ENCODE measurements at regions not wholly inside any gene's neighbourhood (a gene's known extent, or its start where the extent isn't known, plus 50 kb on each side); places are given as distances from the start of the nearest gene placed in this dataset.

DNA sequence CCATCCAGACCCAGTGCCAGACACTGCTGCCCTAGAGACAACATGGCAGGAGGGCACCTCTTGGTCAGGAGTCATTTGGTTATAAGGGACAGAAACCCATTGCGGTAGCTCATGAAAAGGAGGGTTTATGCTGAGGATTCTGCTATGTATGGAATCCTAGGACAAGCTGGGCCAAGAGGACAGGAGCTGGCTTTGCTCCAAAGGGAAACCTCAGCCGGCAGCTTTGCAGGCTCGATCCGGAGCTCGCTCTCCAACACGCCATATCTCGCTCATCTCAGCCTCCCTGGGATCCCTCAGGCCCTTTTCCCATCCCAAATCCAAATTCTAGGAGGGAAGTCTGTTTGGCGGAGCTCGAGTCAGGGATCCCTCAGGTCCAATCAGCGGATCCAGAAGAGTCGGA is 345.7 kb downstream of the GLRX3 start:
- WGBS = 89% methylated on average over 11 of the region's 11 CpGs
- Histone ChIP-seq H4K91ac (ENCODE audit: low read length) (no peak overlapping the region), H3K23ac (ENCODE audit: low read length in 2 of 2) (no peak overlapping the region), H2BK5ac (ENCODE audit: low read depth, low read length, poor library complexity, severe bottlenecking) (no peak overlapping the region), H3K4me1 (ENCODE audit: control insufficient read depth, insufficient read depth, low read depth, low read length) (no peaks in the 10 kb centered on the region), H3K4ac (ENCODE audit: low read depth in 1 of 2, low read length in 2 of 2) (no peak overlapping the region), H2AK5ac (ENCODE audit: low read length, severe bottlenecking) (no peak overlapping the region), H4K8ac (ENCODE audit: low read length) (no peak overlapping the region), H2BK120ac (ENCODE audit: low read depth, low read length) (no peak overlapping the region), H3K27me3 (ENCODE audit: control insufficient read depth in 1 of 2, insufficient read depth in 1 of 2, low read length in 2 of 2) (no peaks in the 10 kb centered on the region), H3K4me3 (ENCODE audit: insufficient read depth in 1 of 2, low read depth in 1 of 2, low read length in 2 of 2) (no peak overlapping the region), H3K4me2 (ENCODE audit: low read length, poor library complexity, severe bottlenecking) (no peak overlapping the region), H3K18ac (ENCODE audit: low read depth in 1 of 2, low read length in 2 of 2) (no peak overlapping the region), H3K9me3 (ENCODE audit: control insufficient read depth, low read length) (no peaks in the 10 kb centered on the region), H2BK15ac (ENCODE audit: low read depth, poor library complexity, severe bottlenecking) (no peak overlapping the region), H3K27ac (ENCODE audit: low read length, poor library complexity, severe bottlenecking) (no peak overlapping the region), H2BK12ac (ENCODE audit: low read length in 2 of 2) (no peak overlapping the region), H3K36me3 (ENCODE audit: control insufficient read depth in 1 of 2, insufficient read depth in 2 of 2, low read depth in 1 of 2, low read length in 2 of 2) (no peaks in the 10 kb centered on the region), H3K9ac (ENCODE audit: low read length) (no peak overlapping the region), H3K79me1 (replicated peaks; ENCODE audit: low read length, poor library complexity, severe bottlenecking) (no peaks in the 10 kb centered on the region), H2AFZ (ENCODE audit: low read depth, low read length) (no peak overlapping the region), H3K14ac (ENCODE audit: low read length in 2 of 2) (no peak overlapping the region)
- no peak for DNase-seq

DNA sequence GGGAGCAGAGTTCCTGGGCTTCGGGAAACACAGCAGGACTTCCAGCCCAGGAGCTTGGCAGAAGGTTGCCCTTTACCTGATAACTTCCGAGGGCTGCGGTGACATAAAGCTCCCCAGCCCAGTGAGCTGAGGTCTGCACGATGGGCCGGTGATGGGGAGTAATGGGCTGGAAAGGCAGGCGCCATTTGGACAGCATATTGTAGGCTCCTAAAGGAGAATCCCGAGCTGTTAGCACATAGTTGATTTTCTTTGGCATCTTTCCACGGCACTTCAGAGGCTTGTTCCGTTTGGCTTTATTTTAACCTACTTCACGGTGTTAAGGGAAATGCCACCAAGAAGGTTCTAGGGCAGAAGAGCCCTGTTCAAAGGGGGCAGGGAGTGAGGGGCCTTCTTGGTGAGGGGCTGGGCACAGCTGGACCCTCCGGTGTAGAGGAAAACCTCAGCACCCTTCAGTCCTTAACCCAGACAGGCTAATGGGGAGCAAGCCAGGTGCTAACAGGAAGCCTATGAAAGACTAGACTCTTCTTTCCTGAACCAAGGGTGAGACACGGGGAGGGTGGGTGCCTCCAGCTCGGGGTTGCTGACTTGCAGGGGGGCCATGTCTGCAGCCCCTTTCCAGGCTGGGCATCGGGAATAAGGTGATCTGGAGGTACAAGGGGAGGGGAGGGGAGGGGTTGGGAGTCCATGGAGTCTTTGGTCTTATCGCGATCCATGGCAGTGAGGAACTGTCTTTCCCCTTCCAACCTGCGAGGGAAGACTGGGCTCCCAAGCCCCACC is 347.7 kb downstream of the GLRX3 start:
- Histone ChIP-seq H2BK5ac (ENCODE audit: low read depth, low read length, poor library complexity, severe bottlenecking) (no peak overlapping the region), H3K9ac (ENCODE audit: low read length) (no peak overlapping the region), H3K27me3 (ENCODE audit: control insufficient read depth in 1 of 2, insufficient read depth in 1 of 2, low read length in 2 of 2) (no peaks in the 10 kb centered on the region), H2AFZ (ENCODE audit: low read depth, low read length) (no peak overlapping the region), H3K79me1 (replicated peaks; ENCODE audit: low read length, poor library complexity, severe bottlenecking) (no peaks in the 10 kb centered on the region), H3K18ac (ENCODE audit: low read depth in 1 of 2, low read length in 2 of 2) (no peak overlapping the region), H2BK120ac (ENCODE audit: low read depth, low read length) (no peak overlapping the region), H3K4me3 (ENCODE audit: insufficient read depth in 1 of 2, low read depth in 1 of 2, low read length in 2 of 2) (no peak overlapping the region), H3K4ac (ENCODE audit: low read depth in 1 of 2, low read length in 2 of 2) (no peak overlapping the region), H4K8ac (ENCODE audit: low read length) (no peak overlapping the region), H2BK12ac (ENCODE audit: low read length in 2 of 2) (no peak overlapping the region), H3K36me3 (ENCODE audit: control insufficient read depth in 1 of 2, insufficient read depth in 2 of 2, low read depth in 1 of 2, low read length in 2 of 2) (no peaks in the 10 kb centered on the region), H3K9me3 (ENCODE audit: control insufficient read depth, low read length) (no peaks in the 10 kb centered on the region), H3K14ac (ENCODE audit: low read length in 2 of 2) (no peak overlapping the region), H2BK15ac (ENCODE audit: low read depth, poor library complexity, severe bottlenecking) (no peak overlapping the region), H3K4me1 (ENCODE audit: control insufficient read depth, insufficient read depth, low read depth, low read length) (no peaks in the 10 kb centered on the region), H3K23ac (ENCODE audit: low read length in 2 of 2) (no peak overlapping the region), H4K91ac (ENCODE audit: low read length) (no peak overlapping the region), H3K4me2 (ENCODE audit: low read length, poor library complexity, severe bottlenecking) (no peak overlapping the region), H2AK5ac (ENCODE audit: low read length, severe bottlenecking) (no peak overlapping the region), H3K27ac (ENCODE audit: low read length, poor library complexity, severe bottlenecking) (no peak overlapping the region)
- DNase-seq = no peak
- 78% methylated on average over 17 of the region's 17 CpGs for WGBS

GRCh38 chr10:130484468-130485180 is 348.4 kb downstream of the GLRX3 start:
- Histone ChIP-seq H4K91ac (ENCODE audit: low read length) (no peak overlapping the region), H3K79me1 (replicated peaks; ENCODE audit: low read length, poor library complexity, severe bottlenecking) (no peaks in the 10 kb centered on the region), H3K27me3 (ENCODE audit: control insufficient read depth in 1 of 2, insufficient read depth in 1 of 2, low read length in 2 of 2) (no peaks in the 10 kb centered on the region), H4K8ac (ENCODE audit: low read length) (no peak overlapping the region), H3K9ac (ENCODE audit: low read length) (no peak overlapping the region), H3K27ac (ENCODE audit: low read length, poor library complexity, severe bottlenecking) (no peak overlapping the region), H2BK12ac (ENCODE audit: low read length in 2 of 2) (no peak overlapping the region), H3K4me3 (ENCODE audit: insufficient read depth in 1 of 2, low read depth in 1 of 2, low read length in 2 of 2) (no peak overlapping the region), H2AK5ac (ENCODE audit: low read length, severe bottlenecking) (no peak overlapping the region), H3K36me3 (ENCODE audit: control insufficient read depth in 1 of 2, insufficient read depth in 2 of 2, low read depth in 1 of 2, low read length in 2 of 2) (no peaks in the 10 kb centered on the region), H3K14ac (ENCODE audit: low read length in 2 of 2) (no peak overlapping the region), H3K18ac (ENCODE audit: low read depth in 1 of 2, low read length in 2 of 2) (no peak overlapping the region), H3K4me2 (ENCODE audit: low read length, poor library complexity, severe bottlenecking) (no peak overlapping the region), H2BK120ac (ENCODE audit: low read depth, low read length) (no peak overlapping the region), H3K4me1 (ENCODE audit: control insufficient read depth, insufficient read depth, low read depth, low read length) (peaks cover 1% of the 10 kb centered on the region), H3K9me3 (ENCODE audit: control insufficient read depth, low read length) (no peaks in the 10 kb centered on the region), H3K23ac (ENCODE audit: low read length in 2 of 2) (no peak overlapping the region), H2AFZ (ENCODE audit: low read depth, low read length) (no peak overlapping the region), H2BK5ac (ENCODE audit: low read depth, low read length, poor library complexity, severe bottlenecking) (no peak overlapping the region), H3K4ac (ENCODE audit: low read depth in 1 of 2, low read length in 2 of 2) (no peak overlapping the region), H2BK15ac (ENCODE audit: low read depth, poor library complexity, severe bottlenecking) (no peak overlapping the region)
- no peak for DNase-seq
- WGBS = 72% methylated on average over 18 of the region's 18 CpGs

DNA sequence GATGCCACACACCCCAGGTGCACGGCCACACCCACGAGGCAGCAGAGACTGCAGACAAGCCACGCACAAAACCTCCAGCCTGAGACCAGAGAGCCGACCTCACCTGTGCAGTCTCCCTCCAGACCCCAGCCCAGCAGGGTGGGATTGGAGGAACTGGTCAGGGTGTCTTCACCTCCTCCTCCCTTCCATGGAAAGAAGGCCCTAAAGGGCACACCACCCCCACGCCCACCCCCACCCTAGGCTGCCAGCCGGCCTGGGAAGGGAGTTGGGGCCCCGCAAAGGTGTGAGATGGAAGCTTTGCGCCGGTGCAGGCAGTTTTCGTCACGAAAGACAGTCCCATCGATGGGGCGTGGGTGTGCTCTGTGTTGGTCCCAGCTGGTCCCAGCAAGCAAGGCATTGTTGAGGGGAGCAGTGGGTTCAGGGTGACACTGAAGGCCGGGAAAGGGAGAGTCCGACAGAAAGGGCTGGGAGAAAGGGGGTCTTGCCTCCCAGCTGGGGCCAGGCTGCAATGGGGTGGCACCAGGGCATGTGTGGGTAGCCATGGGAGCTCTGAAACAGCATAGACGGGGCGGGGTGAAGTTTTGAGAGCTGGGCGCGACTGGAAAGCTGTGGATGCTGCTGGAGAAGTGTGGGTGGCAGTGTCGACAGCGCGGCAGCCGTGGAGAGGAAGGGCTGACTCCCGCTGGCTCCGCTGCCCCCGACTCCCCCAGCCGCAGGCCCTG is 349.2 kb downstream of the GLRX3 start:
- no peak overlapping the region for H4K91ac ChIP-seq (ENCODE audit: low read length)
- H3K23ac ChIP-seq (ENCODE audit: low read length in 2 of 2) = no peak overlapping the region
- H2BK120ac ChIP-seq (ENCODE audit: low read depth, low read length) = no peak overlapping the region
- H3K9me3 ChIP-seq (ENCODE audit: control insufficient read depth, low read length) = no peaks in the 10 kb centered on the region
- H2BK12ac ChIP-seq (ENCODE audit: low read length in 2 of 2) = no peak overlapping the region
- H3K4me2 ChIP-seq (ENCODE audit: low read length, poor library complexity, severe bottlenecking) = no peak overlapping the region
- H3K36me3 ChIP-seq (ENCODE audit: control insufficient read depth in 1 of 2, insufficient read depth in 2 of 2, low read depth in 1 of 2, low read length in 2 of 2) = no peaks in the 10 kb centered on the region
- no peak for DNase-seq
- H3K4ac ChIP-seq (ENCODE audit: low read depth in 1 of 2, low read length in 2 of 2) = no peak overlapping the region
- 87% methylated on average over 23 of the region's 27 CpGs for WGBS
- no peak overlapping the region for H3K9ac ChIP-seq (ENCODE audit: low read length)
- no peak overlapping the region for H3K14ac ChIP-seq (ENCODE audit: low read length in 2 of 2)
- no peak overlapping the region for H2BK5ac ChIP-seq (ENCODE audit: low read depth, low read length, poor library complexity, severe bottlenecking)
- no peak overlapping the region for H2AK5ac ChIP-seq (ENCODE audit: low read length, severe bottlenecking)
- H2BK15ac ChIP-seq (ENCODE audit: low read depth, poor library complexity, severe bottlenecking) = no peak overlapping the region
- H3K79me1 ChIP-seq (replicated peaks; ENCODE audit: low read length, poor library complexity, severe bottlenecking) = no peaks in the 10 kb centered on the region
- no peak overlapping the region for H3K18ac ChIP-seq (ENCODE audit: low read depth in 1 of 2, low read length in 2 of 2)
- H3K27ac ChIP-seq (ENCODE audit: low read length, poor library complexity, severe bottlenecking) = no peak overlapping the region
- no peaks in the 10 kb centered on the region for H3K27me3 ChIP-seq (ENCODE audit: control insufficient read depth in 1 of 2, insufficient read depth in 1 of 2, low read length in 2 of 2)
- H3K4me1 ChIP-seq (ENCODE audit: control insufficient read depth, insufficient read depth, low read depth, low read length) = peaks cover 1% of the 10 kb centered on the region
- no peak overlapping the region for H2AFZ ChIP-seq (ENCODE audit: low read depth, low read length)
- H4K8ac ChIP-seq (ENCODE audit: low read length) = no peak overlapping the region
- H3K4me3 ChIP-seq (ENCODE audit: insufficient read depth in 1 of 2, low read depth in 1 of 2, low read length in 2 of 2) = no peak overlapping the region
